ENCODE measurements at regions not wholly inside any gene's neighbourhood (a gene's known extent, or its start where the extent isn't known, plus 50 kb on each side); places are given as distances from the start of the nearest gene placed in this dataset.

DNA sequence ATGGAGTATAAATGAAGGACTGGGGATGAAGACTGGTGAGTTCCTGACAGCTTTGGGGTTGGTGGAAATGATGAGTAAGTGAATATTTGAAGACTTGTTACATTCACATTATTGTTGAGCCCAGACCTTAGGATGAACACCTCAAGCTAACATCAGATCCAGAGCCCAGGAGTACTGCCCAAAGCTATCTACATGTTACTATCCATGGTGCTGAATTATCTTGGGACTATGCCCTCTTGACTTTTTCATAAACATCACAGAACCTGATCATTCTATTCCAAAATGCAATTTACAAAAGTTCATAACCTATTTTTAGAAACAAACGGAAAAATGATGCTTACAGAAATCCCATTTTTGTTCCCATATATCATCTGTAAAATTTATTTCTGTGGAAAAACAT, 613.3 kb downstream of the TUSC7 start:
- no peak for DNase-seq

DNA sequence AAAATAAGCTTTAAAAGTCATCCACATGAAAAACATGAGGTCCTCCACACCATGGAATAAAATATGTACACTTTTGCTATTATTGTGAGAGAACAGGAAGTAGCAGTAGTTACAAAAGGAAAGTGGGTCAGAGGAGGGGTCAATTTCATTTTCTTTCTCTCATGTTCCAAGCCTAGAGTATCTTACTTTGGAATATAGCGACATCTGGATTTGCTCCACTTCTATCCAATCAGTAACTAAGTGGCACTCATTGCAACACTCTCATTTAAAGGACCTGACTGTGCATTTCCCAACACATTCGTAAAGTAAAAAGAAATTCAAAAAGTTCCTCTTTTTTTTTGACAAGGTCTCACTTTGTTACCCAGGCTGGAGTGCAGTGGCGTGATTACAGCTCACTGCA, 637.3 kb downstream of the TUSC7 start:
- no peak for DNase-seq

DNA sequence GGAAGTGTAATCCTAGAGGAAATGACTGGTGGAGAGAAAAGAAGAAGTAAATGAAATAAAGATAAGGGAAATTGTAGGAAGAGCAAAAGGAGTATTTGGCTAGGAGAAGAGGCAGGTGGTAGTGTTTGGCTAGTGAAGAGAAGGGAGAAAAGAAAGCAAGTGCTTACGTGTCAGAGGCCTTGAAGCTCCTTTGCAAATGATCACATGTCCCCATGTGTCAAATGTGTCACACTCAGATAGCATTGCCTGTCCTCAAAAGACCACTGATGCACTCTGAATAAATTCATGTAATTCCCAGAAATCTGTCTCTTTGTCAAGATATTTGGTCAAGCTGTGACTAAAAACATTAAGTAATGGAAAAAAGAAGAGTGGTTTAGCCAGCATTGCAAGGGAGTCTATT, 639.3 kb downstream of the TUSC7 start:
- no peak for DNase-seq

DNA sequence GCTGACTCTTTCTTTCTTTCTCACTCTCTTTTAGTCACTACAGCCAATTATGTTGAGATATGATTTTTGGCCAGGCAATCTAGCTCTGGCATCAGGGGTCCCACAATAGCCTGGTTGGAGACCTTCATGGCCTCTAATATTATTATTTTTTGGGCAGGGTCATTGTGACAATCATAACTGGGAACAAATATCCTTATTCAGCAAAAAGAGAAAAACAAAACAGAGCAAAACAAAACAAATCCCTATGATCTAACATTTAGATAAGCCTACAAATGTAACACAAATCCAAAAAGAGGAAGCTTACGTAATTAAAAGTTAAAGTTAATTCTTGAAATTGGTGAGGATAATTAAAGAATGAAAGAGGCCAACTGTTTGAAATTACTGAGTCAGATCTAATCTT, 640.0 kb downstream of the TUSC7 start:
- DNase-seq = no peak

DNA sequence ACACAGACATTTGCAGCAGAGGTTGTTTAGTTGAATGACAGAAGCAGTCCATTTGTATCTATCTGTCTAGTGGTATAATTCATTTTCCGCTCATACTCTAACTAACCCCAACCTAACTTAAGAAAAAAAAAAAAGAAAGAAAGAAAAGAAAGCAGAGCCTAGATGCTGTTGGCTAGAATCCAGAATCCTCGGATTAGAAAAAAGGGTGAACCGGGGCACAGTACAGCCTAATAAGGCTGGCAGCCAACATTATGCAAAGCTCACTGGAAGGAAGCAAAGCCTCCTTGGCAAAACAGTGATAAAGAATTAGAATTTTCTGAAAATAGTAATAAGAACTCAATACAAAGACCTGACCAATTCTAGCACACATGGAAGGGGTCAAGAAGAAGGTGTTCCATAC, 640.8 kb downstream of the TUSC7 start:
- DNase-seq = no peak

DNA sequence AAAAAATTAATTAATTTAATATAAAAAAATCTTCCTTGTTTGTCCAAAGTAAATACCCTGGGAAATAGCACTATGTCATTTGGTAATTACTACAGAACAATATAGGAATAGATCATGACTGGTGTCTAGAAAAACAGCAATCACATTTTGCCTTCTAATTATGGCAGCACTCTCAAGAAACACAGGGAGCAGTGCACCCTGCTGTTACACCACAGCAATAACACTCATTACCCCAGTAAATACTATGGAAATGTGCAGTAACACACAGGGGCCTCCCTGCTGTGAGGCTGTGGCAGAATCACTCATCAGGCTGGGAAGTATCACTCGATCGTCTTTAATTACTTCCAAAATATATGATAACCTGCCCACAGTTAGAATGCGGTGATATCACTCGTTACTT, 646.0 kb downstream of the TUSC7 start:
- peak; percentile 82 for DNase-seq

DNA sequence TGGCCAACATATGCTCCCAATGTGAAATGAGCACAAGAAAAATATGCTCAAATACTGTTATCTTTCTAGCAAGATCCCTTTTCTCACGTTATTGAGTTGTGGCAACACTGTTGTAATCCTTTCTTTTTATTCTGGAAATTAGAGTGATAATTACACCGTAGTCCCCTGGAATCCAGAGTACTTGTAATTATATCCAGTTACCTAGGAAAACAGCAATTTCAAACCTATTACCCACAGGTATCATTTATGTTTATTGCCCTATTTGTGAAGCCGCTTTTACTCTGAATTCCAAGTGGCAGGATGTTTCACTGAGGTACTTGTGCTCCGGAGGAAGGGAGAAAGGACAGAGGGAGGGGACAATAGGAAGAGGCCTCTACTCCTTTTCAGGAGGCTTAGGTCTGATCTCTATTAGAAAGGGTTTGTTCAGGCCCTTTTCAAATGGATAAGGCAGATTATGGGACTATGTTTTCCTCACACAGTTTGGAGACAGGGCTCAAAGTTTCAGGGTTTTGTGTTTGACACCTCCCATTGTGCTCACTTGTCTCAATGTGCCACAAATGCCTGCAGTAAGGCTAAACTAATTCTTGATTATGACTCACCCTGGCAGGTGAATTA, 646.6 kb downstream of the TUSC7 start:
- DNase-seq = no peak

DNA sequence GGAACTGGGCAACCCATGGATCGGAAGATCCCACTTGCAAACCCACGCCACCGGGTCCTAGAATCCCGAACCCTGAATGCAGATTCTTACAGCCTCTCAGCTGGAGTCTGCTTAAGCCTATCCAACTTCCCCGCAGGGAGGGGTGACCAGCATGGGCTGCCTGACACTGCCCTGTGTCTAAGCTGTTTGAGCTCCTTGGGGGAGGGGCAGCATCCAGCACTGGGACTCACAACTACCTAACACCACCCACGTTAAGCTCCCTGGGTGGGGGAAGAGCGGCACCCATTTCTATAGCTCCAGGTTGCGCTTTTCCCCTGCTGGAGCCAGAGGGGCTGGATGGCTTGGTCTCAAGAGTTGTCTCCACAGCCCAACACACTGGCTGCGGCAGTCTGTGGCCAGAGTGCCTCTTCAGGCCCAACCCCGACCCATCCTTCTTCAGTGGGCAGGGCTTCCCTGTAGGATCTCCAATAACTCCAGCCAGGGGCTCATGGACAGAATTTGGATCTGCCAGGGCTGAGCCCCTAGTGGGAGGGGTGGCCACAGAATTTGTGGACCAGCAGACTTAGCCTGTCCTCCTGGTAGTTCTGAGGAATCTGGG, 649.2 kb downstream of the TUSC7 start:
- no peak for DNase-seq

DNA sequence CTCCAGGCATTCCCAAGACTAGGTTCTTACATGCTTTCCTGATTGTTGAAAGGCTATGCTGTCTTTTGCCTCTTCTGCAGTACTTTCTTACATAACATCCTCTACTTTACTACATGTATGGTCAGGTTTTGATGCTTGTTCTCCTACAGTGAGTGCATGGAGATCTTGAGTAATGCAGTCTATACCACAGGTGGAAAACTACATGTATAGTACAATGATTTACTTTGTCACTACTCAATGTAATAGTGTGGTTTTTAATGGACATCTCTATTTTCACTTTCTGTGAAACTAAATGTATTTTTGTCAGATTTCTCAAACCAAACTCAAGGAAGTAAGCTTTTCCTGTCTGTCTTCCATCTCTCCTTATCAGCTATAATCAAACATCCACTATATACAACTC, 657.0 kb downstream of the TUSC7 start:
- no peak for DNase-seq

DNA sequence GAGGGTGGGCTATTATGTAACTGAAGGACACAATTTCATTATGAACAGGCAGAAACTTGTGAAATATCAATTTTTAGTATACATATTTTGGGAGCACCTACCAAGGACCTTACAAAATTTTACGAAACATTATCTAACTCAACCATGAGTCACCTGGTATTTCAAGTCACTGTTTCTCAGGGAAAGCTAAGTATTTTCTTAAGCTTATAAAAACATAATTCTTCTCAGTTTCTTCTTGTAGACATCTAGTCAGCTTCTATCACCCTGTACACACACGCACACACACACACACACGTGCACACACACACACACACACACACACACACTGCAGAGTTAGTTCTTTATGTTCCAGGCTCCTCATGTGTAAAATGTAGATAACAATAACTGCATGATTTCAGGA, 658.3 kb downstream of the TUSC7 start:
- no peak for DNase-seq

DNA sequence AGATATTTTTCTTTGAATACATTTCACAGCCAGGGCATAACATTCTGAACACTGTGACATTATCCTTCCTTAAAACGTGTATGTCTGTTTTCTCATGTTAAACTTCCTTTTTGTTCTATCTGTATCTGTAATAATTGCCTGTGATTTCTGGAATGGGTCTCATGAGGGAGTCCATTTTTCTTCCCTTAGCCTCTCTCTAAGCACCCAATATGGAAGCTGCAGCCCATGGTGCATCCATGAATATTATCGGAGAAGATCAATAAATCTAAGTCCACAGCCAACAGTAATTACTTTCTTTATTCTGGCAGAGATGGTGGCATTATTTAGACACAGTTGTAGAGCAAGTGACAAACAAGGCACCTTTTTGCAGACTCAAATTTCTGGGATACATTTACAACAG, 671.1 kb downstream of the TUSC7 start:
- no peak for DNase-seq

DNA sequence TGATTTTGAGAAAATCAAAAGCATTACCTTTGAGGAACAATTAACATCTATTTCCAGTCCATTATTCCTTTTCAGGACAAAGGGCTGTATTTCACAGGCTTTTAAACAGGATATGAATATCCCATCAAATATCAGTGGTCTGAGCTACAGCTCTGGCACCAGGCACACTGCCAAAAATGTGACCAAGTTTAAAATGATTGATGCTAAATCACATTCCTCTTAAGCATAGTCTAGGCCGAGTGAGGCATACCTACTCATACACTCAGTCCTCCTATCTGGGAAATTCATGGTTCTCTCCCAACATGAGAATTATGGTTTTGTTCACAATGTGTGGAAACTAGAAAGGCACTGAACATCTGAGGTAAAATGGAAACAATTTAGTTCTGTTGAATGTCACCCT, 683.5 kb downstream of the TUSC7 start:
- no peak for DNase-seq

DNA sequence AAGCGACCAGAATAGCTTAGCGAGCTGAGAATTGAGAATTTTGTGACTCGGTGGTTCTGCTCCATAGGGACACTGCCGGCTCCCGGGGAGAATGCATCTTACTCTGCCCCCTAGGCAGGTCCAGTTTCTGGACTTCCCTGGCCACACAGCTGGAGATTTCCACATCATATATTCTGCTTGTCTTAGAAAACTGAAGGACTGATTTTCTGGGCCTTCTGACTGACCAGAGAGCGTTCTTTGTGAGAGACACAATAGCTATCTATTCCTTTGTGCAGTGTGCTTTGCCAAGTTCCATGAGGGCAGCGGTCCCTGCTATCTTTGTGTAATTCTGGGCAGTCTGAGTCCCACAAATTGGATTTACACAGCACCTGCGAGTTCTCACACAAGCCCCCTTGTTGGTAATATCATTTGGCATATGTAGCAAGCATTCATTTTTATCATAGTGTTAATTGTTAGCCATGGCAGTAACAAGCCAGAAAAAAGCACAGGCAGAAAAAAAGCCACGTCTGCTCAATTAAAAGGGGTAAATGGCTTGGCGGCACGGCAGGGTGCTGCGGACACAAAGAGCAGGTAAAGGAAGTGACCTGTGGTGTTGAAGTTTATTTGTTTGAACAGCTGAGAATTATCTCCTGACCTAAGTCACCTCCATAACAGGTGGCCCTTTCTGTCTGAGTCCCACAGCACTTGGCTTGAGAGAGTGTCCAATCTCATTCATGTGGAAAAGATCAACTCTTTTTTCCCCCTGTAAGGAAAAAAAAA, 688.7 kb downstream of the TUSC7 start:
- peak; percentile 97 for DNase-seq

DNA sequence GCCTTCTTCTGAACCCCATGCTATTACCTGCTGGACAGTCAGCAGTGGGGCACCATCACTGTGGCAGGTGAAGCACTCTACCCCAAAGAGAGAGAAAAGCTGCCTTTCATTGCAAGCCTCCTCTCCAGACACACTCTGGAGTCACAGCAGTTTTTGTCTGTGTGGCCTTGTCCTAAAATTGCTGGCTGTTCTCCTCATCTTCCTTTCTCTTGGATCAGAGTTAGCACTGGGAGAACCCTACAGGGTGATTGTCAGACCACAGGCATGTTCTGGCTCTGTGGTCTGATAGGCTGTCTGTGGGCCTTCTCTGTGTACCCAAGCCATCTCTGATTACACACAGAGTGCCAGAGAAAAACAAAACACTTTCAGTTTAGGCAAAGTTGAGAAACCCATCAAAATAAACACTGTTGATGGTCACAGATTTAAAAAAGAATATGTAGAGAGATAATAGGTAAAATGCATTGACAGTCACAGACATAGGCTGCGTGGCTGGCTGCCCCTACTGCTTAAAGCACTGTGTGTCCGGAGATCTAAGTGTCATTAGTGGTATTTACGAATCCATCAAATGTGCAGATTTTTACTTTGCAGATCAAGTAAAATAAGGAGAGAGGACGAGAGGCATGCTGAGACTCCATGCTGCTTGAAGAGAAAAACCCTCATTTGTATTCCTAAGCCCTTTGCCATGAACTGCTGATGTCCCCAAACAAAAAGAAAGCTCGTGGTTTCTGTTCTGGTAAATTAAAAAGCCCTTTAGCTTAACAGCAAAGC, 689.9 kb downstream of the TUSC7 start:
- DNase-seq = peak; percentile 77

DNA sequence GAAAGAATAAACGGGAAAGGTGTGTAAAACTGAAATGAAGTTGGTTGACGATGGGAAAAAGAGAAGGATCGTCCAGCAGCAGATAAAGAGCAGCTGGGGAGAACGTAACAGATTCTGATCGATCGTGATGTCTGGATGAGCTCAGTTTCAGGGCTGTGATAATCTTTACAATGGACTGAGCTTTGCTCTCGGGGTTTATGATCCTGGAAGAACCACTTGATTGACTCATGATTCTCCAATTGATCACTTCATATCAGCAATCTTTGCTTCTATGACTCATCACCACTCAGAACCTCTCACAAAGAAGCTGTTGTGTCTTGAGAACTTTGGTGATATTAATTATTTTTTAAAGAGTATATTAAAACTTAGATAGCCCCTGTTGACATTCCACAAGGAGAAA, 690.7 kb downstream of the TUSC7 start:
- DNase-seq = peak; percentile 61

DNA sequence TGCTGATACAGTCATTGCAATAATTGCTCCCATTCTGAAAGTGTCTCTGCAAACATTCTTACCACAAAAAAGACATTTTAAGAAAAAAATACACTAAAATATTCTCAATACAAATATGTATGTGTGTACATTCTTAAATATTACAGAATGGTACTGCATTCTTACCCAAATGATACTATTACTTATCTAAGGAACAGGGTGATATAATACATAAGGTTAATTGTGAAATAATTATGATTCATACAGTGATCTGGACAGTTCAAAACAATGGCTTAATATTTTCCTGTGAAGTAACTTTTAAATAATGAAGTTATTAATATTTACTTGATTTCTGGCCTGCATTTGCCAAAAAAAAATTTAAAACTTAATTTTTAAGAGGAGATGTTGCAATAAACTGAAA, 694.6 kb downstream of the TUSC7 start:
- DNase-seq = no peak

DNA sequence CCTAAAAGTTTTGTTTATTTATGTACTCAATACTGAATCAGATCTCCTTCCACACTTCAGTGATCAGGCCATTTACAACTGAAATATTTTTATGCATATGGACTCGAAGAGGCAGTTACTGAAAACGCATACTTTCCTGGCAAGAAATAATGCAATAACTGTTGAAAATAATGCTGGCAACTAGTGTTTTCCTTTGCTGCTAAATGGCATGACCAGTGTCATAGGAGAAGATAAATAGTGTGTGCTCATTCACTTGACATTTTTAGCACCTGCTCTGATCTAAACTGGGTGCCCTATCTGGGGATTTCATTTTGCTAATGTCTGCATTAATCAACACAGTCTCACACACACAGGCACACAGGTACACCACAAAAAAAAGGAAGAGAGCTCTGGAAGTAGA, 695.2 kb downstream of the TUSC7 start:
- DNase-seq = peak; percentile 90

DNA sequence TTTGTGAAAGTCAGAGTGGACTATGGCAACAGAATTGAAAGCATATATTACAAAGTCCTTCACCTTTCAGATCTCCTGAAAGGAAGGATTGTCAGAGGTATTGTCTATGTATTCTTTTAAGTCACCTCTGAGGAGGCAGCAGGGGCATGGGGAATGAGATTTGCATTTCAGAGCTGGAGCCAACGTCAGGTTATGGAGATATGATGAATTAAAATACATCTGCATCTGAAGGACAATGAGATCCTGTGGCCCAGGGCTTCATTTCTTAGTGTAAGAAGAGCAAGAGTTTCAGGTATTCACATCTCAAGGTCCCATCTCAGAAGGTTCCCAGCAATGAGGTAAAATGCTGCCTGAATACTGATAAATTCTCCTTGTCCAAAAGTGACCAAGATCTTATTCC, 695.8 kb downstream of the TUSC7 start:
- peak; percentile 67 for DNase-seq

DNA sequence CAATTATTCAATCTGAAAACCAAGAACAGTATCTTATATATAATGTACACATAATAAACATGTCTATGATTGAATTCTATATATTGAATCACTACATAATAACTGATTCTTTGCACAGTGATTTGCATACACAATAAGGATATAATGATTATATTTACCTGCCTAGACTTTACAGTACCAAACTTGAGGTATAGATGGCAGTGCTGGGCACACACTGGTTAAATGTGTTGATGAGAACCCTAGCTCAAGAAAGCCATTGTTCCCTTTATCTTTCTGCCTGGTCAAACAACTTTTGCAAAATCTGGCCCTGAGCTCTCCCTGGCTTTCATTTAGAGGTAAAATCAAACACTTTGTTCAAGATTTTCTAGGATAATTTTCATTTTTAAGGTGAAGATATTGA, 697.7 kb downstream of the TUSC7 start:
- DNase-seq = peak; percentile 72

DNA sequence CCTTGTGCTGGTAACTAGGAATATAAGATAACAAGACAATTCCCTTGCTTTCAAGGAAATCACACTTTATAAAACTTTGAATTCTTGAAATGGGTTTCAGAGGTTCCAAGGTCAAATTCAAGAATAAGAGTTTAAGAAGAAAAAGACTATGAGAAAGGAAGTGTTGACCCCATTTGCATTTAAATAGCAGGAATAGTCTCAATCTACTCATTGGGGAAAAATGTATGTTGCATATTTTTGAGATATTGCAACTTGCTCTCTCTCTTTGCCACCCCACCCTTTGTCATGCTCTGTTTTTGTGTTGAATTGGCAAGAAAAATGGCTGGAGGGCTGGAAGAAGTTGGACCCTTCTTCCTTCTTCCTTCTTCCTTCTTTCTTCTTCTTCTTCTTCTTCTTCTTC, 699.2 kb downstream of the TUSC7 start:
- DNase-seq = no peak

DNA sequence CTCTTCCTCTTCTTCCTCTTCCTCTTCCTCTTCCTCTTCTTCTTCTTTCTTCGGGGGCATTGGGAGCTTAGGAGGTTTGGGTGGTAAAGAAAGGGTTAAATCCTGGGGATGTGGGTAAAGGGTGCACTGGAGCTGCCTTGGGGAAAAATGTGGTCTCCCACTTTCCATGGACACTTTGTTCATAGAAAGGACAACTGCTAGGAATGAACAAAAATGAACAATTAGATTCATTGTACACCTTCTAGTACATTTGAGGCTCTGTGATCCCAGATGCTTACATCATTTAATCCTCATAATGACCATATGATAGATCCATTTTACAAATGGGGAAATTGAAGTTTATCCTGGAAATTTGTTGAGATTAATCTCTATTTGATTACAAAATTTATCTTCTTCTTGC, 699.7 kb downstream of the TUSC7 start:
- DNase-seq = no peak

DNA sequence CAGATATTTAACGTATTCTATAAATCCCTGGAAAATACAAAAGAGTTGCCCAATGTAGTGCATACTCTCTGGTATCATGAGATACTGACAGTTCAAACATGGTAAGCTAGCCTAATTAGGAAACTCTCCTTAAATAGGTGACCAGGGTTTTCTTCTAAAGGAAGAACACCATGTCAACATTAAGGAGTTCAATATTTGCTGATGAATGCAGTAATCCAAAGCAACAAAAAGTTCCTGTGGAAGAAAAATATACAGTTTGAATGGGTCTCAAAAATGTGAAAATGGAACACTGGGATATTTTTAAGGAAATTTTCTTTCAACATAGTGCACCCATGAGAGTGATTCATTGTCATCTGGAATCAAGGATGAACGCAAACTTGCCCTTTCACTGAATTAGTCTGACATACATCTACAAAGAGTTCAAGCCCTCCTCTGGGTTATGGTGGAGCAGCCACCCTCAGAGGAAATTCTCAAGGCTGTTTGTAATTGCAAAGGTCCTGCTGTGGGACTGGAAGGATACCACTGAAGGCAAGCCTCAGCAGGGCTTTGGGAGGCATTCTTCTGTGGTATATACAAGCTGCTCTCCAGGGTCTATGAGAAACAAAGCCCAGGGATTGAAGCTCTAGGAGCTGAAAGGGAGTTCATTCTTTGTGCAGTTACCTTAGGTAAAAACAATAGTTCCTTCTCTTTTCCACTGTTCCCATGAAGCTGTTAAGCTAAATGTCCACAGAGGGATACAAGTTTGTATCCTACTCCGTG, 700.3 kb downstream of the TUSC7 start:
- no peak for DNase-seq

DNA sequence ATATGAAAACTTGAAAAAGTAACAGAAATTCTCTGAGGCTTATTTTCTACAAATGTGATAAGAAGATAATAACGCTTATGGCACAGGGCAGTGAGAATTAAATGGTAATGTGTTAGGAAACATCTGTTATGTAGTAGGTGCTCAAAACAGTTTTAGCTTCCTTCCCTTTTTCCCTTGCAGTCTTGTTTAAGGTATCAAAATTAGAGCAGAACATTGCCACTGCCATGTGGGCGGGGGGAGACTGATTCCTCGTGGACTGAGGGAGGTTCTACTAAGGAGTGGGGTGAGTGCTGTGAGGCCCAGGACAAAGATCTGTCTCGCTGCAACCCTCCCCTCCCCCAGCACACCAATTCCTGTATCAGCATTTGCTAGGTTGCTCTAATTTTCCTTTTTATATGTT, 702.4 kb downstream of the TUSC7 start:
- no peak for DNase-seq

All from NCI-H1092 treated with DMSO at 0.1 percent for 48 hours (cell line).